Tibial nerve (tissue), 3 donors: ENCODE measurements at regions not wholly inside any gene's neighbourhood (a gene's known extent, or its start where the extent isn't known, plus 50 kb on each side); places are given as distances from the start of the nearest gene placed in this dataset.

Experiments
- POLR2A ChIP-seq, 2 donors: fragments of 450-650 bp; IDR thresholded peaks; one replicate each; pipeline ENCODE4 v1.6.1; 2017; ENCODE audit warnings: antibody characterized with exemption in 2 of 2, mild to moderate bottlenecking in 2 of 2, moderate library complexity in 2 of 2
- TF ChIP-seq, protein P1 (sequence below), 5 experiments: fragments of 200-600 bp in 3 of 5; fragments of 450-650 bp in 2 of 5; sonication (generic) in 3 of 5; IDR thresholded peaks; one replicate each; pipeline ENCODE4 v1.5.1; 2016 to 2019; ENCODE audit warnings: antibody characterized with exemption in 5 of 5, mild to moderate bottlenecking in 3 of 5, moderate library complexity in 2 of 5

DNA sequence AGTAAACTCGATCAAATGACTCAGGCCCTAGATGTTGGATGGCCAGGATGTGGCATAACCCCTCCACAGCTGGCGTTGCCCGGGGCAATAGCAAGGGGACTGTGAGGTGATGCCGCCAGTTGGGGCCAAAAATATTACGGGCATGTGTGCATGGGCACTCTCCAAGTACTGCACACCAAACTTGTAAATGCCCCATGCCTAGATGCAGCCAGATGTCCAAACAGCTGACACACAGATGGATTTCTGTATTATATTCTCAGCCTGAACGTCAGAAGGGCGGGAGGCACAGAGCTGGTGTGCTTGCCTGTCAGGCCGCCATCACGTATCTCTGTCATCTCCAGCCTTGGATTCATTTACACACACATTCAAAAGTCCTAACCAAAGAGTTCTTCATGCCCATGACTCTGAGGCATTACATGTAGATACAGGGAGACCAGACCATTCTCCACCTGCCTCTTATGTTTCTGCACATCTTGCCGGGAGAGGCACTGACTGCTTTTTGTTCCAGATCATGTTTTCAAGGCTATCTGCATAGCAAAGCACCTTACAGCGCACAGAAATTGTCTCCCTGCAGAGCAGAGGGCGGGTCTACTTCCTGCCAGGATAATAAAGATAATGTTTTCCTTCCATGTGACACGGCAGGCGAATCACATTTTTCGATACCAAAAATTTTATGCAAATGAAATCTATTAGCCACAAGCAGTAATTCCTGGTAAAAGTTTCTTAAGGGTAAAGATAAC, 200.9 kb upstream of the ADAMTS16 start:
- no peak for TF ChIP-seq POLR2A (IDR thresholded peaks at IDR 0.05)
- TF ChIP-seq, protein P1, sequence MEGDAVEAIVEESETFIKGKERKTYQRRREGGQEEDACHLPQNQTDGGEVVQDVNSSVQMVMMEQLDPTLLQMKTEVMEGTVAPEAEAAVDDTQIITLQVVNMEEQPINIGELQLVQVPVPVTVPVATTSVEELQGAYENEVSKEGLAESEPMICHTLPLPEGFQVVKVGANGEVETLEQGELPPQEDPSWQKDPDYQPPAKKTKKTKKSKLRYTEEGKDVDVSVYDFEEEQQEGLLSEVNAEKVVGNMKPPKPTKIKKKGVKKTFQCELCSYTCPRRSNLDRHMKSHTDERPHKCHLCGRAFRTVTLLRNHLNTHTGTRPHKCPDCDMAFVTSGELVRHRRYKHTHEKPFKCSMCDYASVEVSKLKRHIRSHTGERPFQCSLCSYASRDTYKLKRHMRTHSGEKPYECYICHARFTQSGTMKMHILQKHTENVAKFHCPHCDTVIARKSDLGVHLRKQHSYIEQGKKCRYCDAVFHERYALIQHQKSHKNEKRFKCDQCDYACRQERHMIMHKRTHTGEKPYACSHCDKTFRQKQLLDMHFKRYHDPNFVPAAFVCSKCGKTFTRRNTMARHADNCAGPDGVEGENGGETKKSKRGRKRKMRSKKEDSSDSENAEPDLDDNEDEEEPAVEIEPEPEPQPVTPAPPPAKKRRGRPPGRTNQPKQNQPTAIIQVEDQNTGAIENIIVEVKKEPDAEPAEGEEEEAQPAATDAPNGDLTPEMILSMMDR (IDR thresholded peaks at IDR 0.05): no peak
